Sigmoid colon (tissue), 6 donors: ENCODE measurements at regions not wholly inside any gene's neighbourhood (a gene's known extent, or its start where the extent isn't known, plus 50 kb on each side); places are given as distances from the start of the nearest gene placed in this dataset.

ENCODE experiments used
- DNase-seq: peaks from one replicate; pipeline ENCODE4 v3.0.0-alpha.2; 2019
- H3K27ac ChIP-seq, 4 donors: fragments of 200-600 bp; sonication (generic); one replicate each; pipeline ENCODE4 v1.5.1; 2016 to 2019; ENCODE audit warnings: mild to moderate bottlenecking in 1 of 4
- H3K27me3 ChIP-seq, 3 donors: fragments of 200-600 bp; sonication (generic); one replicate each; pipeline ENCODE4 v1.5.1; 2019; ENCODE audit warnings: mild to moderate bottlenecking in 1 of 3
- H3K36me3 ChIP-seq, 4 donors: fragments of 200-600 bp; sonication (generic); one replicate each; pipeline ENCODE4 v1.5.1; 2016 to 2019
- H3K4me1 ChIP-seq, 4 donors: fragments of 200-600 bp; sonication (generic); one replicate each; pipeline ENCODE4 v1.5.1; 2017 to 2019
- H3K4me3 ChIP-seq, 4 donors: fragments of 200-600 bp; sonication (generic); one replicate each; pipeline ENCODE4 v1.5.1; 2017 to 2019; ENCODE audit warnings: mild to moderate bottlenecking in 2 of 4, moderate library complexity in 1 of 4
- H3K9me3 ChIP-seq, 4 donors: fragments of 200-600 bp in 3 of 4; sonication (generic) in 3 of 4; one replicate each; pipeline versions ENCODE4 v1.5.1 to v1.6.1; 2013 to 2019
- CTCF ChIP-seq, 4 experiments: fragments of 450-650 bp in 3 of 4; fragments of 200-600 bp in 1 of 4; IDR thresholded peaks; one replicate each; pipeline ENCODE4 v1.5.1; 2016 to 2019; ENCODE audit warnings: antibody characterized with exemption in 4 of 4, mild to moderate bottlenecking in 3 of 4, moderate library complexity in 2 of 4
- EP300 ChIP-seq, 4 donors: sonication (generic); formaldehyde crosslinking; IDR thresholded peaks; one replicate each; pipeline ENCODE4 v1.6.1; 2017; ENCODE audit warnings: antibody characterized with exemption in 4 of 4
- POLR2A ChIP-seq, 2 donors: fragments of 450-650 bp; IDR thresholded peaks; one replicate each; pipeline ENCODE4 v1.6.1; 2016; ENCODE audit warnings: antibody characterized with exemption in 2 of 2, mild to moderate bottlenecking in 2 of 2, moderate library complexity in 2 of 2
- POLR2AphosphoS5 ChIP-seq, 4 donors: sonication (generic); formaldehyde crosslinking; IDR thresholded peaks; one replicate each; pipeline ENCODE4 v1.6.1; 2017; ENCODE audit warnings: antibody characterized with exemption in 4 of 4
- WGBS, 2 donors: extraction: QIAGEN DNeasy Blood & Tissue Kit; methylation state at CpG; one replicate each; pipeline ENCODE4 v1.1.7; 2013; 5-methylcytosine and 5-hydroxymethylcytosine counted together
- intact Hi-C: fragments of 100-400 bp; cut with DNase I; formaldehyde crosslinking; loops from one replicate; pipeline ENCODE4 v1.15.1; 2023
- donor health status: healthy with polysubstance abuse.
- donor health status: healthy.

- H3K9me3 ChIP-seq = peaks cover 0 to 3% (median 0%) of the 10 kb centered on the region in 4 donors
- intact Hi-C loops = no loop called here
- peaks cover 0 to 9% (median 7%) of the 10 kb centered on the region in 4 donors for H3K4me1 ChIP-seq
- H3K4me3 ChIP-seq = no peak overlapping the region
- DNase-seq = no peak
- H3K27me3 ChIP-seq = no peaks in the 10 kb centered on the region
- H3K27ac ChIP-seq = no peak overlapping the region
- no peaks in the 10 kb centered on the region for H3K36me3 ChIP-seq
- WGBS, 2 donors = 54 to 61% methylated on average over 2 of the region's 2 CpGs
- TF ChIP-seq POLR2AphosphoS5 (IDR thresholded peaks at IDR 0.05) (no peak), CTCF (IDR thresholded peaks at IDR 0.05) (no peak), POLR2A (IDR thresholded peaks at IDR 0.05) (no peak), EP300 (IDR thresholded peaks at IDR 0.05) (no peak)
Observed at GRCh38 chr17:56026915-56027314, 126.4 kb upstream of the ANKFN1 start.

GRCh38 chr17:56028837-56029236 lies 124.4 kb upstream of the ANKFN1 start:
- H3K36me3 ChIP-seq = no peaks in the 10 kb centered on the region
- no peaks in the 10 kb centered on the region for H3K27me3 ChIP-seq
- no peak overlapping the region for H3K4me3 ChIP-seq
- H3K9me3 ChIP-seq = peaks cover 0 to 3% (median 0%) of the 10 kb centered on the region in 4 donors
- intact Hi-C loops = no loop called here
- WGBS, 2 donors = 75 to 86% methylated on average over 3 of the region's 3 CpGs
- TF ChIP-seq POLR2AphosphoS5 (IDR thresholded peaks at IDR 0.05) (no peak), CTCF (IDR thresholded peaks at IDR 0.05) (no peak), EP300 (IDR thresholded peaks at IDR 0.05) (no peak), POLR2A (IDR thresholded peaks at IDR 0.05) (no peak)
- DNase-seq = no peak
- no peak overlapping the region for H3K27ac ChIP-seq
- H3K4me1 ChIP-seq = peaks cover 0 to 9% (median 7%) of the 10 kb centered on the region in 4 donors

- H3K9me3 ChIP-seq = no peaks in the 10 kb centered on the region
- no peak overlapping the region for H3K27ac ChIP-seq
- peaks cover 0 to 9% (median 7%) of the 10 kb centered on the region in 4 donors for H3K4me1 ChIP-seq
- intact Hi-C loops = no loop called here
- no peak for TF ChIP-seq POLR2A (IDR thresholded peaks at IDR 0.05)
- peak in 1 of 4 donors; percentile 18 for TF ChIP-seq POLR2AphosphoS5 (IDR thresholded peaks at IDR 0.05)
- no peak for DNase-seq
- H3K27me3 ChIP-seq = no peaks in the 10 kb centered on the region
- H3K4me3 ChIP-seq = no peak overlapping the region
- H3K36me3 ChIP-seq = no peaks in the 10 kb centered on the region
- 74% methylated on average over 8 of the region's 8 CpGs for WGBS, 2 donors
Observed at GRCh38 chr17:56030009-56030624, 123.2 kb upstream of the ANKFN1 start.

GRCh38 chr17:56031636-56032035 lies 121.6 kb upstream of the ANKFN1 start:
- no peaks in the 10 kb centered on the region for H3K27me3 ChIP-seq
- WGBS, 2 donors = 75 to 90% methylated on average over 2 of the region's 2 CpGs
- H3K27ac ChIP-seq = no peak overlapping the region
- no peaks in the 10 kb centered on the region for H3K36me3 ChIP-seq
- H3K9me3 ChIP-seq = no peaks in the 10 kb centered on the region
- no peak overlapping the region for H3K4me3 ChIP-seq
- intact Hi-C loops = no loop called here
- no peak for DNase-seq
- no peak for TF ChIP-seq CTCF (IDR thresholded peaks at IDR 0.05)
- peaks cover 0 to 9% (median 7%) of the 10 kb centered on the region in 4 donors for H3K4me1 ChIP-seq

GRCh38 chr17:56034197-56034635 lies 119.1 kb upstream of the ANKFN1 start:
- Histone ChIP-seq H3K4me3 (no peak overlapping the region), H3K36me3 (no peaks in the 10 kb centered on the region), H3K27ac (peak overlapping the region in 2 of 4 donors; percentile 14 to 56), H3K27me3 (no peaks in the 10 kb centered on the region), H3K4me1 (peaks cover 0 to 9% (median 7%) of the 10 kb centered on the region in 4 donors), H3K9me3 (no peaks in the 10 kb centered on the region)
- no peak for TF ChIP-seq CTCF (IDR thresholded peaks at IDR 0.05)
- TF ChIP-seq POLR2AphosphoS5 (IDR thresholded peaks at IDR 0.05) = no peak
- TF ChIP-seq EP300 (IDR thresholded peaks at IDR 0.05) = no peak
- no peak for TF ChIP-seq POLR2A (IDR thresholded peaks at IDR 0.05)
- intact Hi-C loops = no loop called here
- 58 to 71% methylated on average over 6 of the region's 6 CpGs for WGBS, 2 donors
- no peak for DNase-seq
